ENCODE measurements at regions not wholly inside any gene's neighbourhood (a gene's known extent, or its start where the extent isn't known, plus 50 kb on each side); places are given as distances from the start of the nearest gene placed in this dataset.
A peak's percentile ranks its signal among the peaks of the same experiment; 100 is the strongest.

DNA sequence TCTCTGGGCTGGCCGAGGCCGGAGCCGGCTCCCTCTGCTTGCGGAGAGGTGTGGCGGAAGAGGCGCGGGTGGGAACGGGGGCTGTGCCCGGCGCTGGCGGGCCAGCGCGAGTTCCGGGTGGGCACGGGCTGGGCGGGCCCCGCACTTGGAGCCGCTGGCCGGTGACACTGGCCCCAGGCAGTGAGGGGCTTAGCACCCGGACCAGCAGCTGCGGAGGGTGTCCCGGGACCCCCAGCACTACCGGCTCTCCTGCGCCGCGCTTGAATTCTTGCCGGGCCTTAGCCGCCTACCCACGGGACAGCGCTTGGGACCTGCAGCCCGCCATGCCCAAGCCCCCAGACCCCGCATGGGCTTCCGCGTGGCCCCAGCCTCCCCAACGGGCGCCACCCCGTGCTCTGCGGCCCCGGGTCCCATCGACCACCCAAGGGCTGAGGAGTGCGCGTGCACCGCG is 736.3 kb upstream of the ARRDC4 start:
- no peak overlapping the region for H3K27ac Mint-ChIP-seq
- H3K4me3 Mint-ChIP-seq, result no peak overlapping the region
- intact Hi-C loops (cut with micrococcal nuclease), result no loop called here
- H3K9me3 Mint-ChIP-seq, result no peaks in the 10 kb centered on the region
- CTCF ChIA-PET, result no interaction called here
- H3K36me3 Mint-ChIP-seq (ENCODE audit: low read depth), result no peaks in the 10 kb centered on the region
- DNase-seq, result no peak
- peaks cover 2% of the 10 kb centered on the region for H3K27me3 Mint-ChIP-seq (ENCODE audit: low read depth)
- no peaks in the 10 kb centered on the region for H3K4me1 Mint-ChIP-seq (ENCODE audit: low read depth)

- DNase-seq, result peak; percentile 55
- peaks cover 20% of the 10 kb centered on the region for H3K27me3 Mint-ChIP-seq (ENCODE audit: low read depth)
- intact Hi-C loops (cut with micrococcal nuclease), result loop anchor here (1.0 kb wide), 2 partner anchors 878 to 1976 kb away; no protein-coding TSS in a partner anchor
These were observed 725.5 kb upstream of the ARRDC4 start for GRCh38 chr15:97234851-97235610.

GRCh38 chr15:97235611-97235985 is 724.9 kb upstream of the ARRDC4 start:
- no peak for DNase-seq
- CTCF ChIA-PET, result interaction anchor here (1.2 to 1.5 kb wide), 3 partner anchors 10 to 409 kb away, joined by 3 to 6 read pairs (median 4); no protein-coding TSS in a partner anchor
- peaks cover 20% of the 10 kb centered on the region for H3K27me3 Mint-ChIP-seq (ENCODE audit: low read depth)
- no peak overlapping the region for H3K4me3 Mint-ChIP-seq
- intact Hi-C loops (cut with micrococcal nuclease), result loop anchor here (1.0 kb wide), 1 partner anchor 1976 kb away; no protein-coding TSS in a partner anchor
- no peaks in the 10 kb centered on the region for H3K36me3 Mint-ChIP-seq (ENCODE audit: low read depth)
- no peaks in the 10 kb centered on the region for H3K9me3 Mint-ChIP-seq
- no peak overlapping the region for H3K27ac Mint-ChIP-seq
- H3K4me1 Mint-ChIP-seq (ENCODE audit: low read depth), result peaks cover 2% of the 10 kb centered on the region

More at GRCh38 chr15:97234851-97235610, 725.5 kb upstream of the ARRDC4 start:
- Mint-ChIP-seq H3K27ac (no peak overlapping the region), H3K9me3 (no peaks in the 10 kb centered on the region), H3K4me1 (ENCODE audit: low read depth) (peaks cover 2% of the 10 kb centered on the region), H3K36me3 (ENCODE audit: low read depth) (no peaks in the 10 kb centered on the region), H3K4me3 (no peak overlapping the region)
- CTCF ChIA-PET, result interaction anchor here (0.7 to 1.9 kb wide), 6 partner anchors 11 to 1975 kb away, joined by 3 to 8 read pairs (median 5); no protein-coding TSS in a partner anchor

GRCh38 chr15:97236140-97236539 is 724.4 kb upstream of the ARRDC4 start:
- Mint-ChIP-seq H3K9me3 (no peaks in the 10 kb centered on the region), H3K27ac (no peak overlapping the region), H3K27me3 (ENCODE audit: low read depth) (peaks cover 20% of the 10 kb centered on the region), H3K36me3 (ENCODE audit: low read depth) (no peaks in the 10 kb centered on the region), H3K4me1 (ENCODE audit: low read depth) (peaks cover 2% of the 10 kb centered on the region), H3K4me3 (no peak overlapping the region)
- CTCF ChIA-PET, result interaction anchor here (1.2 kb wide), 2 partner anchors 9 to 1949 kb away, joined by 4 read pairs; no protein-coding TSS in a partner anchor
- DNase-seq, result no peak
- intact Hi-C loops (cut with micrococcal nuclease), result loop anchor here (2.0 kb wide), 1 partner anchor 909 kb away; no protein-coding TSS in a partner anchor

GRCh38 chr15:97237160-97237559 is 723.3 kb upstream of the ARRDC4 start:
- intact Hi-C loops (cut with micrococcal nuclease), result loop anchor here (2.0 kb wide), 1 partner anchor 910 kb away; no protein-coding TSS in a partner anchor
- DNase-seq, result no peak
- CTCF ChIA-PET, result interaction anchor here (1.2 kb wide), 2 partner anchors 9 to 1950 kb away, joined by 3 to 4 read pairs; no protein-coding TSS in a partner anchor
- H3K4me3 Mint-ChIP-seq, result no peak overlapping the region
- peaks cover 17% of the 10 kb centered on the region for H3K27me3 Mint-ChIP-seq (ENCODE audit: low read depth)
- H3K27ac Mint-ChIP-seq, result no peak overlapping the region
- no peaks in the 10 kb centered on the region for H3K9me3 Mint-ChIP-seq
- H3K4me1 Mint-ChIP-seq (ENCODE audit: low read depth), result peaks cover 2% of the 10 kb centered on the region
- H3K36me3 Mint-ChIP-seq (ENCODE audit: low read depth), result no peaks in the 10 kb centered on the region

- H3K36me3 Mint-ChIP-seq (ENCODE audit: low read depth), result no peaks in the 10 kb centered on the region
- H3K4me3 Mint-ChIP-seq, result no peak overlapping the region
- no peaks in the 10 kb centered on the region for H3K4me1 Mint-ChIP-seq (ENCODE audit: low read depth)
- H3K27me3 Mint-ChIP-seq (ENCODE audit: low read depth), result peaks cover 2% of the 10 kb centered on the region
- intact Hi-C loops (cut with micrococcal nuclease), result no loop called here
- H3K9me3 Mint-ChIP-seq, result no peaks in the 10 kb centered on the region
- no peak overlapping the region for H3K27ac Mint-ChIP-seq
- CTCF ChIA-PET, result no interaction called here
- DNase-seq, result no peak
These were observed 712.1 kb upstream of the ARRDC4 start for GRCh38 chr15:97248376-97248775.

- H3K4me1 Mint-ChIP-seq (ENCODE audit: low read depth), result no peaks in the 10 kb centered on the region
- no peaks in the 10 kb centered on the region for H3K27me3 Mint-ChIP-seq (ENCODE audit: low read depth)
- intact Hi-C loops (cut with micrococcal nuclease), result no loop called here
- H3K4me3 Mint-ChIP-seq, result no peak overlapping the region
- H3K9me3 Mint-ChIP-seq, result peaks cover 2% of the 10 kb centered on the region
- DNase-seq, result no peak
- H3K36me3 Mint-ChIP-seq (ENCODE audit: low read depth), result no peaks in the 10 kb centered on the region
- CTCF ChIA-PET, result interaction anchor here (0.6 kb wide), 1 partner anchor 961 kb away, joined by 3 read pairs; no protein-coding TSS in a partner anchor
- no peak overlapping the region for H3K27ac Mint-ChIP-seq
These were observed 700.6 kb upstream of the ARRDC4 start for GRCh38 chr15:97259943-97260342.

DNA sequence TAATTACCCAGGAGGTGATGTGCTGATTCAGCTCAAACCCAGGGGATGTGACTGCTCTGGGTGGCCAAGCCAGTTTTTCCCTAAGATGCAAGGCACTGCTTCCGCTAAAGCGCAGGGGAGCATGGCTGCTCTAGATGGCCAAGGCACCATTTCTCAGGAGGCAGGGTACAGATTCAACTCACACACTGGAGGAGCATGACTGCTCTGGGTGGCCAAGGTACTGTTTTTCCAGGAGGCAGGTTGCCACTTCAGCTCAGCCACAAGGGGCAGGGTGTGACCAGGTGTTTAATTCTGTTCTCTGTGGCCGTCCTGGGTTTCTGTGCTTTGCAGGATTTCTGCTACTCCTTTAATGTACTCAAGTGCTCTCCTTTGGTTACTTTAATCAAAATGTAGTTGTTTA is 659.3 kb upstream of the ARRDC4 start:
- Mint-ChIP-seq H3K27me3 (ENCODE audit: low read depth) (peaks cover 3% of the 10 kb centered on the region), H3K9me3 (peaks cover 4% of the 10 kb centered on the region), H3K4me1 (ENCODE audit: low read depth) (no peaks in the 10 kb centered on the region), H3K4me3 (no peak overlapping the region), H3K36me3 (ENCODE audit: low read depth) (no peaks in the 10 kb centered on the region), H3K27ac (no peak overlapping the region)
- CTCF ChIA-PET, result no interaction called here
- intact Hi-C loops (cut with micrococcal nuclease), result no loop called here
- no peak for DNase-seq

GRCh38 chr15:97316362-97316761 is 644.1 kb upstream of the ARRDC4 start:
- Mint-ChIP-seq H3K4me1 (ENCODE audit: low read depth) (no peaks in the 10 kb centered on the region), H3K36me3 (ENCODE audit: low read depth) (no peaks in the 10 kb centered on the region), H3K27ac (no peak overlapping the region), H3K27me3 (ENCODE audit: low read depth) (peaks cover 7% of the 10 kb centered on the region), H3K4me3 (no peak overlapping the region), H3K9me3 (peaks cover 4% of the 10 kb centered on the region)
- CTCF ChIA-PET, result no interaction called here
- intact Hi-C loops (cut with micrococcal nuclease), result no loop called here
- DNase-seq, result no peak

DNA sequence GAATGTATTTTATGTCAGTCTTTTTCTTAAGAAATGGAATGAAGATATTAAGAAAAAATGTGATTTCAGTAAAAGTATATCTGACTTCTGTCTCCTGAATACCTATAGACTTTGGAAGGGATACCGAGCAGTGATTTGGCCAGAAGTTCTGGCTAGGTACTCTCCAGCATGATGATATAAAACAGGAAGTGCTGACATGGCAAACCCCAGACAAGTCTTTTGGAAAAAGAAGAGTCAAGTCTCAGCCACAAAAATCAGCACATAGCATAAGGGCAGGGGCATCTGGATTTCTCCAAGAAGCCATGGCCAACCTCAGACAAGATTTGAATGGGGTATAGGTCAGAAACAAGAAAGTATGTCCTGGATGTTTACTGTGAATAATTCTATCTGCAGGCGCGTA is 643.3 kb upstream of the ARRDC4 start:
- CTCF ChIA-PET, result no interaction called here
- Mint-ChIP-seq H3K36me3 (ENCODE audit: low read depth) (no peaks in the 10 kb centered on the region), H3K27me3 (ENCODE audit: low read depth) (peaks cover 7% of the 10 kb centered on the region), H3K4me1 (ENCODE audit: low read depth) (no peaks in the 10 kb centered on the region), H3K4me3 (no peak overlapping the region), H3K27ac (no peak overlapping the region), H3K9me3 (peaks cover 4% of the 10 kb centered on the region)
- no peak for DNase-seq
- intact Hi-C loops (cut with micrococcal nuclease), result no loop called here

GRCh38 chr15:97319291-97319690 is 641.2 kb upstream of the ARRDC4 start:
- no peak for DNase-seq
- peaks cover 7% of the 10 kb centered on the region for H3K27me3 Mint-ChIP-seq (ENCODE audit: low read depth)
- no peak overlapping the region for H3K27ac Mint-ChIP-seq
- H3K36me3 Mint-ChIP-seq (ENCODE audit: low read depth), result no peaks in the 10 kb centered on the region
- CTCF ChIA-PET, result interaction anchor here (0.7 kb wide), 1 partner anchor 1397 kb away, joined by 3 read pairs; no protein-coding TSS in a partner anchor
- H3K9me3 Mint-ChIP-seq, result peaks cover 4% of the 10 kb centered on the region
- intact Hi-C loops (cut with micrococcal nuclease), result no loop called here
- H3K4me3 Mint-ChIP-seq, result no peak overlapping the region
- no peaks in the 10 kb centered on the region for H3K4me1 Mint-ChIP-seq (ENCODE audit: low read depth)

DNA sequence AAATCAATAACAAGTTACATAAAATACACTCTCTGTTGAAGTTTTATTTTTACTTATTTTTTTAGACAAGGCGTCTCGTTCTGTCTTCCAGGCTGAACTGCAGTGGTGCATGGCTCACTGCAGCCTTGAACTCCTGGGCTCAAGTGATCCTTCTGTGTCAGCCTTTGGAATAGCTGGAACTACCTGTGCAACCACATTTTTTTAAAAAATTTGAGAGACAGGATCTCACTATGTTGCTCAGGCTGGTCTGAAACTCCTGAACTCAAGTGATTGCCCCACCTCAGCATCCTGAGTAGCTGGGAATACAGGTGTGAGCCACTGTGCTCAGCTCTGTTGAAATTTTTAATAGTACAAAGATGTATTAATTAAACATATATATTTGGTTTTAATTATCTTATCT is 614.3 kb upstream of the ARRDC4 start:
- intact Hi-C loops (cut with micrococcal nuclease), result no loop called here
- no peak for DNase-seq
- H3K27ac Mint-ChIP-seq, result no peak overlapping the region
- CTCF ChIA-PET, result no interaction called here
- H3K4me3 Mint-ChIP-seq, result no peak overlapping the region
- no peaks in the 10 kb centered on the region for H3K9me3 Mint-ChIP-seq
- no peaks in the 10 kb centered on the region for H3K36me3 Mint-ChIP-seq (ENCODE audit: low read depth)
- H3K4me1 Mint-ChIP-seq (ENCODE audit: low read depth), result no peaks in the 10 kb centered on the region
- peaks cover 2% of the 10 kb centered on the region for H3K27me3 Mint-ChIP-seq (ENCODE audit: low read depth)

DNA sequence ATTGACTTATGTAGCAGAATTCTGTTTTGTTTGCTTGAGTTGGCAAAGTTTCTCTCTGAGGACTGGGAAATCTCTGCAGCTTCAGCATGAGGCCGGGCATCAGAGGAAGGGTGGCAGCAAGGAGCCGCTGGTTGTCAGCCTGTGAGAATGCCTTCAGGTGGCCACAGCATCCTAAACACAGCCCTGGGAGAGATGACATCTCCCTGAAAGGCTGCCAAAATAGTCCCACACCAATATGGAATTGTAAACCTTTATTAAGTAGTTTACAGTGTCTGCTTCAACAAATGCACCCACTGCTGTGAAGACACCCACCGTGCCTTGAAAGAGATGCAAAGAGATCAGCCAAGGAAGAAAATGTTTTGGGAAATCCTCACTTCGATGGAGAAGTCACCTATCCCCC is 609.7 kb upstream of the ARRDC4 start:
- Mint-ChIP-seq H3K27me3 (ENCODE audit: low read depth) (no peaks in the 10 kb centered on the region), H3K9me3 (no peaks in the 10 kb centered on the region), H3K4me1 (ENCODE audit: low read depth) (no peaks in the 10 kb centered on the region), H3K27ac (no peak overlapping the region), H3K36me3 (ENCODE audit: low read depth) (no peaks in the 10 kb centered on the region), H3K4me3 (no peak overlapping the region)
- DNase-seq, result no peak
- intact Hi-C loops (cut with micrococcal nuclease), result no loop called here
- CTCF ChIA-PET, result no interaction called here

Measured in activated naive CD4-positive, alpha-beta T cell treated with anti-CD3 and anti-CD28 coated beads for 36 hours (primary cell).